ENCODE measurements at regions not wholly inside any gene's neighbourhood (a gene's known extent, or its start where the extent isn't known, plus 50 kb on each side); places are given as distances from the start of the nearest gene placed in this dataset.

GRCh38 chrX:141760761-141761160 lies 62.2 kb upstream of the SPANXD start:
- Histone ChIP-seq H3K4me1 (ENCODE audit: control insufficient read depth, insufficient read depth, low read length) (no peaks in the 10 kb centered on the region), H3K4me2 (ENCODE audit: low read depth, low read length) (no peak overlapping the region), H3K14ac (replicated peaks; ENCODE audit: low read depth, low read length) (no peak overlapping the region), H2BK15ac (ENCODE audit: low read depth, low read length) (no peak overlapping the region), H3K27me3 (ENCODE audit: control insufficient read depth, insufficient read depth, low read length) (no peaks in the 10 kb centered on the region), H3K9me3 (ENCODE audit: control insufficient read depth, insufficient read depth, low read length) (peaks cover 2% of the 10 kb centered on the region; the same call in 1 of the 2 replicates), H4K91ac (ENCODE audit: insufficient read depth, low read depth, low read length) (no peak overlapping the region), H2AK5ac (ENCODE audit: low read depth, low read length) (no peak overlapping the region), H3K23ac (ENCODE audit: low read depth, low read length) (no peak overlapping the region), H3K27ac (ENCODE audit: insufficient read depth, low read length) (no peak overlapping the region), H3K9me1 (ENCODE audit: insufficient read depth, low read length) (no peaks in the 10 kb centered on the region), H4K5ac (ENCODE audit: low read depth, low read length) (no peak overlapping the region), H3K9ac (ENCODE audit: low read depth, low read length) (no peak overlapping the region), H4K20me1 (ENCODE audit: insufficient read depth, low read length) (no peaks in the 10 kb centered on the region), H3K79me1 (ENCODE audit: low read depth in 1 of 2, low read length in 2 of 2) (no peaks in the 10 kb centered on the region), H4K8ac (ENCODE audit: low read depth in 2 of 2, low read length in 2 of 2) (no peak overlapping the region), H3K56ac (ENCODE audit: extremely low read depth, insufficient read depth, low read length) (no peak overlapping the region), H2AK9ac (replicated peaks; ENCODE audit: low read depth, low read length, poor library complexity) (no peak overlapping the region), H3K18ac (ENCODE audit: low read depth, low read length) (no peak overlapping the region), H2BK120ac (ENCODE audit: low read depth, low read length) (no peak overlapping the region), H2AFZ (replicated peaks; ENCODE audit: low read length, poor library complexity) (no peak overlapping the region), H3K4ac (ENCODE audit: low read depth, low read length) (no peak overlapping the region), H3K4me3 (ENCODE audit: insufficient read depth, low read depth, low read length) (no peak overlapping the region), H2BK5ac (ENCODE audit: low read depth, low read length, poor library complexity, severe bottlenecking) (no peak overlapping the region), H3K36me3 (ENCODE audit: control insufficient read depth, insufficient read depth, low read length) (no peaks in the 10 kb centered on the region), H2BK20ac (ENCODE audit: low read depth, low read length) (no peak overlapping the region)
- CTCF ChIA-PET, result no interaction called here
- TF ChIP-seq MXI1 (IDR thresholded peaks at IDR 0.05; ENCODE audit: borderline replicate concordance, low read depth, low read length) (no peak), RAD21 (IDR thresholded peaks at IDR 0.05; ENCODE audit: low read length) (no peak), CTCF (conservative IDR thresholded peaks at IDR 0.05; ENCODE audit: low read depth, low read length) (no peak), MAFK (IDR thresholded peaks at IDR 0.05; ENCODE audit: low read depth, low read length) (no peak), SMC3 (IDR thresholded peaks at IDR 0.05; ENCODE audit: low read depth, low read length) (no peak), CHD1 (IDR thresholded peaks at IDR 0.05; ENCODE audit: low read depth, low read length) (no peak), NFE2L2 (IDR thresholded peaks at IDR 0.05; ENCODE audit: low read depth, low read length) (no peak), RFX5 (IDR thresholded peaks at IDR 0.05; ENCODE audit: low read depth, low read length) (no peak), CEBPB (IDR thresholded peaks at IDR 0.05; ENCODE audit: low read depth, low read length) (no peak), POLR2A (IDR thresholded peaks at IDR 0.05; ENCODE audit: low read depth, low read length) (no peak), FOS (IDR thresholded peaks at IDR 0.05; ENCODE audit: low read depth, low read length) (no peak), MAZ (IDR thresholded peaks at IDR 0.05; ENCODE audit: borderline replicate concordance, low read depth, low read length) (no peak), RCOR1 (IDR thresholded peaks at IDR 0.05; ENCODE audit: insufficient replicate concordance, low read length) (no peak)
- TF ChIP-seq, protein P1, sequence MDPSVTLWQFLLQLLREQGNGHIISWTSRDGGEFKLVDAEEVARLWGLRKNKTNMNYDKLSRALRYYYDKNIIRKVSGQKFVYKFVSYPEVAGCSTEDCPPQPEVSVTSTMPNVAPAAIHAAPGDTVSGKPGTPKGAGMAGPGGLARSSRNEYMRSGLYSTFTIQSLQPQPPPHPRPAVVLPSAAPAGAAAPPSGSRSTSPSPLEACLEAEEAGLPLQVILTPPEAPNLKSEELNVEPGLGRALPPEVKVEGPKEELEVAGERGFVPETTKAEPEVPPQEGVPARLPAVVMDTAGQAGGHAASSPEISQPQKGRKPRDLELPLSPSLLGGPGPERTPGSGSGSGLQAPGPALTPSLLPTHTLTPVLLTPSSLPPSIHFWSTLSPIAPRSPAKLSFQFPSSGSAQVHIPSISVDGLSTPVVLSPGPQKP (IDR thresholded peaks at IDR 0.05; ENCODE audit: borderline replicate concordance, low read depth, low read length), result no peak
- TF ChIP-seq, protein P2, sequence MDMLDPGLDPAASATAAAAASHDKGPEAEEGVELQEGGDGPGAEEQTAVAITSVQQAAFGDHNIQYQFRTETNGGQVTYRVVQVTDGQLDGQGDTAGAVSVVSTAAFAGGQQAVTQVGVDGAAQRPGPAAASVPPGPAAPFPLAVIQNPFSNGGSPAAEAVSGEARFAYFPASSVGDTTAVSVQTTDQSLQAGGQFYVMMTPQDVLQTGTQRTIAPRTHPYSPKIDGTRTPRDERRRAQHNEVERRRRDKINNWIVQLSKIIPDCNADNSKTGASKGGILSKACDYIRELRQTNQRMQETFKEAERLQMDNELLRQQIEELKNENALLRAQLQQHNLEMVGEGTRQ (IDR thresholded peaks at IDR 0.05; ENCODE audit: low read depth, low read length), result no peak
- no CpG with 5 or more reads among the region's 4 CpGs for WGBS, 2 experiments (ENCODE audit: extremely low coverage in 2 of 2, insufficient read length in 1 of 2)
- POLR2A ChIA-PET (ENCODE audit: unreplicated experiment), result no interaction called here
- dilution Hi-C loops (cut with HindIII; ENCODE audit: low sequenced_read_pairs, unreplicated experiment), result no loop called here
- in situ Hi-C loops (cut with MboI; ENCODE audit: low sequenced_read_pairs), result no loop called here
- intact Hi-C loops (cut with micrococcal nuclease), result no loop called here
- ATAC-seq (ENCODE audit: low read depth) (no peak), DNase-seq (peak; percentile 26)
- no TSS peak for BruUV-seq (replicated peaks)

Data from IMR-90 (cell line).